ENCODE measurements at regions not wholly inside any gene's neighbourhood (a gene's known extent, or its start where the extent isn't known, plus 50 kb on each side); places are given as distances from the start of the nearest gene placed in this dataset.

DNA sequence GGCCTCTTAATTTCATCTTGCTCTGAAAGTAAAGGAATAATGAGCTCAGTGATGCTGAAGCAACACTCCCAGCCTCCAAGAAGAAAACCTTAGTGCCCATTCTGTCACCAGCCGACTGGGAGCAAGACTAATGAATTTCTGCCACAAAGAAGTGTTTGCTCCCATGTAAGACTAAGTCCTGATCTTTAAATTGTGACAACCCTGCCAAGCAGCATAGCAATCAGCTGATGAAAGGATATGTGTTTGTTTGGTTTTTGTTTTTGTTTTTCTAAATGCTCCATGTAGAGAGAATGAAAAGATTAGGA, 113.7 kb upstream of the PALMD start:
- TF ChIP-seq CTCF (IDR thresholded peaks at IDR 0.05; ENCODE audit: low read depth, low read length) = no peak
- DNase-seq (ENCODE audit: extremely low read depth, low read depth) = no peak

DNA sequence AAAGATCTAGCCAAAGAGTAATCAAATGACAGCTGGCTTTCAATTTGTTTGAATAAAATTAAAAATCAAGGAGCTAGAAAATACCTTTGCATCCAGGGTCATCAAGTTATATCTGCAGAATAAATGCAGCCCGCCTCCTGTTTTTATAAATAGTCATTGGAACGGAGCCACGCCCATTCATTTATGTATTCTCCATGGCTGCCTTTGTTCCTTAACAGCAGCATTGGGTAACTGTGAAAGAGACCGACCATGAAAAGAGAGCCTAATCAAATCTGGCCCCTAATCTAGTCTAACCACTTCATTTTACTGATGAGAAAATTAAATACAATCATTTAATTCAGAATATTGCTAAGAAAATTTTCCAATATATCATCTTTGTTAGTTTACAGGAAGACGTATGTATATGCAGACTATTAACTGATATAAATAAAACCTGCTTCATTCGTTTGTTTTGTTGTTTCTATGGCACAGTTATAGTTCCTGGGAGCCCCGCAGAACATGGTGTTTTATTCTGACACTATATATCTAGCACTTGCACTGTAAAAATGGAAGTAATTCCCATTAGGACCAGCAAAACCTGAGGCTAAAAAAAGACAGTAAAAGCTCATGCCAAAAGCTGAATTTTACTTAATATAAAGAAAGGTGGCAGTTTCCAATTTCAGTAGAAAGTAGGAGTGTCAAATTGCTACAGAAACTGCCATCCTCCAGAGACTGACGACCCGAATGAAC, 111.8 kb upstream of the PALMD start:
- TF ChIP-seq CTCF (IDR thresholded peaks at IDR 0.05; ENCODE audit: low read depth, low read length) = no peak
- DNase-seq (ENCODE audit: extremely low read depth, low read depth) = no peak

GRCh38 chr1:99534638-99534930, 111.3 kb upstream of the PALMD start:
- DNase-seq (ENCODE audit: extremely low read depth, low read depth) = no peak
- TF ChIP-seq CTCF (IDR thresholded peaks at IDR 0.05; ENCODE audit: low read depth, low read length) = no peak

DNA sequence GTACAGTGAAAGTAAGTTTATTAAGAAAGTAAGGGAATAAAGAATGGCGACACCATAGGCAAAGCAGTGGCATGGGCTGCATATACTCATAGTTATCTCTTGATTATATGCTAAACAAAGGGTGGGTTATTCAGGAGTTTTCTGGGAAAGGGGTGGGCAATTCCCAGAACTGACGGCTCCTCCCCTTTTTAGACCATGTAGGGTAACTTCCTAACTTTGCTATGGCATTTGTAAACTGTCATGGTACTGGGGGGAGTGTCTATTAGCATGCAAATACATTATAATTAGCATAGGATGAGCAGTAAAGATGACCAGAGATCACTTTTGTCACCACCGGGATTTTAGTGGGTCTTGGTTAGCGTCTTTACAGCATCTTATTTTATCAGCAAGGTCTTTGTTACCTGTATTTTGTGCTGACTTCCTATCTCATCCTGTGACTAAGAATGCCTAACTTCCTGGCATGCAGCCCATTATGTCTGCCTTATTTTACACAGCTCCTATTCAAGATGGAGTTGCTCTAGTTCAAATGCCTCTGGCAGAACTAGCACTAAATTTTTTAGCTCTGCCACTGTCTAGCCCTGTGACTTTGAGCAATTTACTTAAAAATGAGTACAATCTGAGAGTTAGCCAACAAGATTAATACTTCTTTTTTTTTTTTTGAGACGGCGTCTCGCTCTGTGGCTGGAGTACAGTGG, 110.3 kb upstream of the PALMD start:
- no peak for DNase-seq (ENCODE audit: extremely low read depth, low read depth)
- no peak for TF ChIP-seq CTCF (IDR thresholded peaks at IDR 0.05; ENCODE audit: low read depth, low read length)

DNA sequence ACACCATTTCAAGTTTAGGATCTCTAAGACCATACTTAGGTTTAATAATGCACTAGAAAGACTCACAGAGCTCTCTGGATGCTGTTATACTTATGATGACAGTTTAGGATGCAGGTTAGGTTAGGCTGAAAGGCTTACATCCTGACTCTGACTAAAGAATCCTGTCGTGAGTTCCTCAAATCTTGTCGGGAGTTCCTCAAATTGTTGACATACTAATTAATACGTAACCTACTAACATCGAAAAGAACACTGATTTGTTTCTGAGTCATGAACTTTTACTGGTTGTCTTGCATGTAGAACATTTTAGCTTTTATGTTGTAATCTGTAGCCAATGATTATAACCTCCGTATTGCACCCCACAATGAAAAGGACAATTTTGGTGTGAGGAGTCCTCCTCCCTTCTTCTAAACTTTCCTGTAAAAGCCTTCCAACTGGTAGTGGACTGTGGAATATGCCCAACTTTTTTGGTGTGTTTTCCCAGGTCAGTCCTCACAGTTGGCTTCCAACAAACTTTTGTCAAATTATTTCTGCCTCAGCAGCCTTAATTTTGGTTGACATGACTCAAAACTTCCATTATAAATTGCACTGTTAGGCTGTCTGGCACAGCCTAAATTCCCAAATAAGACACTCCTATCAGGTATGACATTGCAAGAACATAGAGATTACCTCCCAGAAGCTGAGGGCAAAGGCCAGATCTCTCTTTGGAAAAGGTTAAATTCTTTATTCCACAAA, 107.9 kb upstream of the PALMD start:
- TF ChIP-seq CTCF (IDR thresholded peaks at IDR 0.05; ENCODE audit: low read depth, low read length) = no peak
- no peak for DNase-seq (ENCODE audit: extremely low read depth, low read depth)

GRCh38 chr1:99538618-99538956, 107.3 kb upstream of the PALMD start:
- TF ChIP-seq CTCF (IDR thresholded peaks at IDR 0.05; ENCODE audit: low read depth, low read length) = no peak
- DNase-seq (ENCODE audit: extremely low read depth, low read depth) = no peak

DNA sequence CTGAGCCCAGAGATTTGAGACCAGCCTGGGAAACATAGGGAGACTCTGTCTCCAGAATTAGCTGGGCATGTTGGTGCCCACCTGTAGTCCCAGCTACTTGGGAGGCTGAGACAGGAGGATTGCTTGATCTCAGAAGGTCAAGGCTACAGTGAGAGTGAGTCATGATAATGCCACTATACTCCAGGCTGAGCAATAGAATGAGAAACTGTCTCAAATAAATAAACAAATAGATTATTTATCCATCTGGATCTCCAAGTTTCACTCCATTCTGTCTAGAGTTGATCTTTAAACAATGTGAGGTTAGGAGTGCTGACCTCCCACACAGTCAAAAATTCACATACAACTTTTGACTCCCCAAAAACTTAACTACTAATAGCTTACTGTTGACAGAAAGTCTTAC, 106.8 kb upstream of the PALMD start:
- TF ChIP-seq CTCF (IDR thresholded peaks at IDR 0.05; ENCODE audit: low read depth, low read length) = no peak

More for the DNA sequence above, 106.8 kb upstream of the PALMD start:
- DNase-seq (ENCODE audit: extremely low read depth, low read depth) = no peak
